Activated CD4-positive, alpha-beta T cell treated with anti-CD3 and anti-CD28 coated beads for 4 hours (primary cell): ENCODE measurements at regions not wholly inside any gene's neighbourhood (a gene's known extent, or its start where the extent isn't known, plus 50 kb on each side); places are given as distances from the start of the nearest gene placed in this dataset.

Source experiments
- DNase-seq, 2 donors: peaks; one replicate each; pipeline ENCODE4 v3.0.0-alpha.2; 2020

DNA sequence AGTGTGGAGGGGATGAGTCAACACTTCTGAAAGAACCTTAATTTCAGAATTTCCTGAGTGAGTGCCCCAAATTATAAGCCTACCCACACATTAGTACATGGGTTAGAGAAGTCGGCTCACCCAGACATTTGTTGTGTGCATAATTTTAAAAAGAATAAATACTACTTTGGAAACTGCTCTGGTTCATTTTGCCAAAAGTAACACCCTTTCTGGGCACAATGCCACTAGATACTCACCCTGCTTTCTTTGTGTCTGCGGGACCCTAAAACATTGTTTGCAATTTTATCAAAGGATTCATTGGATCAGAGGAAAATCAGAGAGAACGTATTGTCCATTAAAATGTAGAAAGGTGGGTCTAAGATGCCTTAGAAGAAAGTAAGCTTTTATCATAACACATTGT is 245.5 kb upstream of the NRP1 start:
- no peak for DNase-seq

DNA sequence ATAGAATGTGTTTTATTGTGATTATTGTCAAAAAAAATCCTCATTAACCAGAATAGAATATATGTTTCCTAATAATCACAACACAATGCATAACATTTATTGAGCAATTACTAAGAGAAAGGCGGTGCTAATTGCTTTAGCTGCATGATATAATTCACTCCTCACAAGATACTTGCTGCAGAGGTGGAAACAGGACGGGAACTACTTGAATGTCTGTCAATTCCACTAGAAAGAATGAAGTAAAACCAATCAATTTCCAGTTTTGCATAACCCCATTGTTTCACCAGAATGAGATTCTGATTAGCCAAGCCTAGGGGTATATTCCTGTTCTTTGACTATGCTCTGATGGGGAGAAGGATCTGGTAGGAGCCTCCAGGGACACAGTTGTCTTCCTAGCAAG is 239.1 kb upstream of the NRP1 start:
- no peak for DNase-seq

DNA sequence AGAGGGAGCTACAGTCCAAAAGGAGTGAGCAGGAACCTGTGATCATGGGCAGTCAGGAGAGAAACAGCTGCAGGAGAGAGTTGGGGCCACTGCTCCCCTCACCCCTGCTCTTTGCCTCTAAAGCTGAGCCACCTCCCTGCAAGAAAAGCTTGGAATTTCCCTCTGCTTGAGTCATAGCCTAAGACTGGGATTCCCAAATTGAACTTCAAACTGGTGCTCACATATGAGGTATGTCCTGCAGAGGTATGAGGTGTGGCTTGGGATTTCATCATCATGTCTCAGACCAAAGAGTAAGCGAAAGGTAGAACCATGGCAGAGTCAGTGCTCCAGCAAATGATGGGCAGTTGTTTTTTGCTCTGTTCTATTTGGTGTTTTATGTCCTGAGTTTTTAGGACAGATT is 237.1 kb upstream of the NRP1 start:
- DNase-seq: no peak

DNA sequence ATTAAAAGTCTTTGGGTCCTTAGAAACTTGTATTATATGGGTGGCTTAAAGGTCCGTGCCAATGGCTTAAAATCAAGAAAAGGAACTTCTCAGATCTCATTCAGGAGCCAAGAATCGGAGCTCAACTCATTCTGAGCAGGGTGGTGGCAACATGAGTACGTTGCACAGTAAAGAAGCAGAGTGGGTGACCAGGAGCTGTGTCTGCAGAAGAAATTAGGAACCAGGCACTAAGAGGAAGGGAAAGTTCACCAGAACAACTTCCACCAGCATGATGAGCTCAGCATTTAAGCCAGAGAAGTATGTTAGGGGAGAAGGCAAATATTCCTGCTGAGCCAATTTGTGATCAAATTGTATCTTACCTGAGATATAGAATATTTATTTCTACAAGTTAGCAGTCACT is 236.0 kb upstream of the NRP1 start:
- no peak for DNase-seq

DNA sequence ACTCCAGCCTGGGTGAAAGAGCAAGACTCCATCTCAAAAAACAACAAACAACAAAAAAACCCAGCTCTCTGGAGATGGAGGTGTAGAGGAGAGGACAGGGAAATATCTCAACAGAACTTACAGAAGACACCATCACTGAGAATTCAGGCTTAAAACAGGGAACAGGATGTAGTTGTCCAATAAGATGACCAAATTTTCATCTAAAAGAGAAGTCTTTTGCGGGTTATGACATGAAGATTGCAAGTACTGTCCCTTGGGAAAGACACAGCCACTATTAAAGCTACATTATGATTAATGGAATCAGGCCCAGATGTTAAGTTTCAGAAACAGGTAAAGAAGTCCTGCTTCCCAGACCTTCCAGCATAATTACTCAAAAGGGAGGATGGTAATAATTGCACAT is 235.2 kb upstream of the NRP1 start:
- DNase-seq: no peak

DNA sequence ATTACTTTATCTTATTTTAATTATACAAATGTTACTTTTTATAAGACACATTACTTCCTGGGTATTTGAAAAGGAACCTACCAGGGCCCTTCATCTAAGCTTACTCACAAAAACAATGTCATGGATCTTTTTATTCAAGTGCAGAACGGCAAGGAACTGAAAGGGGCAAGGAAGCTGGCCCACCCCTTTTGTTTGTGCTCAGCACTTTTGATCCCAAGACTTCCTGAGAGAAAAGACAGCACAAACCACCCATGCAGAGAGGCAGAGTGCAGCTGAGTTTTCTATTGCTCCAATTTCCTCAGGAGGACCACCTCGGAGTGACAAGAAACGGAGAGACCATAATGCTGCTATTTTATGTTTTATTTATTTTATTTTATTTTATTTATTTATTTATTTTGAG is 232.0 kb upstream of the NRP1 start:
- no peak for DNase-seq

DNA sequence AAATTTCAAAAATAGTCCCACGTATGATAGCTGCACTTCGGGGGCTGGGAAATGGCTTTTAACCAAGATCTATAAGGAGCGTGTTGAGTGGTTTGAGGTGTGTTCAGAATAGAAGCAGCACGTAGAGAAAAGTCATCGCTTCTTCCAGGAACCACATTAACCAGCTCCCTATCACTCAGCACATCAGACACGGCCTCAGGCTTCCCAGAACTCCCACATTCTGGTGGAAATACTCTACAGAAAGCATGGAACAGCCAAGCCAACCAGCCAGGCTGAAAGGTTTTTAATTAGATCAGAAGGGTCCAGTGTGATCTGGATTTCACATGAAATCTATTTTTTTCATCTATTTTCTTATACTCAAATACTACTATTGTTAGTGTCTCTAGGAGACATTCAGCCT is 231.5 kb upstream of the NRP1 start:
- no peak for DNase-seq

DNA sequence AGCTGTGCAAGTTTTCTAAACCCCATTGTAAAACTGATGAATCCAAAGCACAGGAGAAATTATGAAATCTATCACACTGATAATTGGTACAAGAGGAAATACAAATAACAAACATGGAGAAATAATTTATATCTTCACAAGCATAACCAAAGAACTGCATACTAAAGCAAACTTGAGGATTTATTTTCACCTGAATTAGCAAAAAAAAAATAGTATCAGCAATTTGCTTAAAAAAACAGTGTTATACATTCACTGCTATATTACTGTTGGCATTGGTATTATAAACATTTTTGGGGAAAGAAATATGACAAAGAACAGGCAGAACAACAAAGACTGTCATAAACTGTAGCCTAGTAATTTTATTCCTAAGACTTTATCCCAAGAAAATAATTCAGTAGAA is 230.8 kb upstream of the NRP1 start:
- no peak for DNase-seq

DNA sequence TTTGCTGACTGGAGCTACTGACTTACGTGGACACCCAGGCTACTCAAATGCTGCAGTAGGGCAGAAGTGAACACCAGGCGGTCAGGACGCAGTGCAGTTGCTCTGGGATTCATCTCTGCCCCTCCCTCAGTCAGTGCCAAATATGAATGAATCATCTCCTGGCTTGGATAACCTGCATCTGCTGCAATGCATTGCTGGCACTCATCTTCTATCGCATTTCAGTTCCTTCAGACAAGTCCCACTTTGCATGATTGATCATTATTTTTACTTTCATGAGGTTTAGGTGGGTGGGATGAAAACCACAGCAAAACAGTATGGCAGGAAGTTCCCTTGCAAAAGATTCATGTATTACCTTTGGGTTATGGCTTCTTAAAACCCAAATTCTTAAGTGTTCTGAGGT is 224.6 kb upstream of the NRP1 start:
- DNase-seq: no peak

DNA sequence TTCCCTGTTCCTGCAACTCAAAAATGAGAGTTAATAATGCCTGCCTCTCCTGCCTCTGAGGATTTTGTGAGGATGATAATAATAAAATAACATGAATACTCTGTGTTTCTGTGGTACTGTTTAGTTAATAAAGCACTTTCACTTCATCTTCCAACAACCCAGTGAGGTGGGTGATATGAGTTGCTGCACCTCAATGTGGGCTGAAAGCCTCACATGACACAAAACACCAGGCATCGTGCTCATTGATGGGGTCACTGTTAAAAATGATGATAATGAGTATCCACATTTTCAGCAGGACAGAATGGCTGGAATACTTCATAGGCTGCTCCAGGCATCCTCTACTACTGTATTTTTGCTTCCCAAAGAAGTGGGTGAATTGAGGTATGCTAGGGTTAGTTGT is 222.8 kb upstream of the NRP1 start:
- DNase-seq: no peak

DNA sequence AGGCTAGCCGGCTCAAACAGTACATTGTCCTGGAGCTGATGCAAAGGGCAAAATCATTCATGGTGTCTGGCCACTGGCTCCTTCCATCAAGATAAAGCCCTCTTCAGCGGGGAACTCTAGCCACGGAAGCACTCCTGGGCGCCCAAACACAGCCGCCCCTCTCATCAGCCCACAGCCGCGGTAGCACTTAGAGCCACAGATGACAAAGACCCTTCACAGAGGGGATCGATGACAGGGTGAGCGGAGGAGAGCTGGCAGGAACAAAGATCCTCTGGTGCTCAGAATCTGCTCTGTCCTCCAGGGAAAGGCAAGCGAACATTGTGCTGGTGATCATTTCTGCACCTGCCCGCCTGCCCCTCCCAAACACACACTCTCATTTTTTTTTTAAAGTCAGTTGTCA is 222.2 kb upstream of the NRP1 start:
- no peak for DNase-seq

DNA sequence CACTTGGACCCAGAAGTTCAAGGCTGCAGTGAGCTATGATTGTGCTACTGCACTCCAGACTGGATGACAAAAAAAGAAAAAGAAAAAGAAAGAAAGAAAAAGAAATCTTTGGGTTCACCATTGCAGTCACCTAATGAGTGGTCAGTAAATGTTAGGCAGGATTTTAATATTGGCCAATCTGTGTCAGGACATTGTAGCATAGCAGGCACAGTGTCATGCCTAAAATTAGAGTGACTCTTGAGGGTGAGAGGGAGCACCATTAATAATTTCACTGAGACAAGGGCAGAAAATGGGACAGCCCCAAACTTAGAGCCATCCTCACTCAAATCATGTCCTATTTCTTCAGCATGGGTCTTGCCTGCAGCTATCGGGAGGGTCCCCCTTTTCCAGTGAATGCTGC is 221.6 kb upstream of the NRP1 start:
- no peak for DNase-seq

DNA sequence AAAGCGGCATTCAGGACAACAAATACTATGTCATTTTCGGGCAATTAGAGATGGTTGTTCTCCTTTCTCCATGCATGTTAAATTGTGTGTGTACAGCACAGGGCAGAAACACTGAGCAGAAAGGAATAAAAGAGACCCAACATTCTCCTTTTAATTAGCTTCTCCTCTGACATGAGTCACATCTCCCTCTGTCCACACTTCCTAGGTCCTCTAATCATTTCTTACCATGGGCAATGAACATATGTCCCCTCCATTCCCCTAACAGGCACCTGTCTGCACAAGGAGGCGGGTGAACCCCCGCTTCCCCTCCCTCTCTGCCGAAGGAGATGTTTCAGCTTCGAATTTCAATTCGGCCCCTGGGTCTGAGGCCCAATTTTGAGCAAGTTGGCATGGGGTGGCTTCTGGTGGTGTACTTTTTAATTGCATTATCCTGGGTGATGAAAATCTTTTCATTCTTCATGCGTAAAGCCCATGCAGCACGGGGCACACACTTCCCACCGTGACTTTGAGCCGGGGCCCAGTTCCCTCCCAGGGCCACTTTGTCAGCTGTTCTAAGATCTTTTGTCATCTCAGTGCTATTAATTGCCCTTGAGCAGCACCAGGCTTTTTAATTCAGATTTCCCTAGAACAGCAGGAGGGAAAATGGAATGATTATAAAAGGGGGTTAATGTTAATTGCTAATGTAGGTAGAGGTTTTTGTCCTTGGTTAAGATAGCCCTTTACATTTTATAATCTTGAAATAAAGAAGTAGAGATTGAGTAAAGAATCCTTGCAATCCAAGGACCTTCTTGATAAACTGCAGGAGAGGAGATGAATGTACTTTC is 219.5 kb upstream of the NRP1 start:
- no peak for DNase-seq

DNA sequence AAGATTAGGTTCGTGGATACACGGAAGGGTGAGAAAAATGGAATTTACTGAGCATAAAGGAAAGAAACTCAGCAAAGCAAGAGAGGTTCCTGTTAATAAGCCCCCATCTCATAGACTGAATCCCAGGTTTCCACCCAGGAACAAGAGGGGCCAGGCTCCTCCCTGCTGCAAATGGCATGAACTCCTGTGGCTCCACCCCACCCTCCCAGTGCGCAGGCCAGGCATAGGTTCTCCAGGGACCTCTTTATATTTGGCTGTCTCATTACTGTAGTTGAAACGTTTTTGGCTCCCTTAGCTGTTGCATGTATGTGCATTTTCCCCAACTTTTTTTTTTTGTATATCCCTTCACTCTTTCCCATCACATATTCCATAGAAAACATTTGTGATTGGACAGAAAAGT is 217.8 kb upstream of the NRP1 start:
- no peak for DNase-seq

DNA sequence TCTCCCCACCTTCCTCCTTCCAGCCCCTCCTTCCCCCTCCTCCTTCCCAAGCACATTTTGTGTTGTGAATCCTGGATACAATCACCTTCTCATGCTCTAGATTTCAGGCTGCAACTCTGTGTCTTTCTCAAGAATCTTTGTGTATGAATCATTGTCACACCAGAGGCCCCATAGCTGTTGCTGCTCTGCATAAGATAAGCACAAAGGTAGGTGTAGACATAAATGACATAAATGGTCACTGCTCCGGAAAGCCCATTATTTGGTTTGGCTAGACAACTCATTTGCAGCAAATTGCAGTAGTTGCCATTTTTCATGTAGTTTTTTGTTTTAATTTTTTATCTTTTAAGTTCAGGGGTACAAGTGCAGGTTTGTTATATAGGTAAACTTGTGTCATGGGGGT is 216.3 kb upstream of the NRP1 start:
- DNase-seq: no peak

DNA sequence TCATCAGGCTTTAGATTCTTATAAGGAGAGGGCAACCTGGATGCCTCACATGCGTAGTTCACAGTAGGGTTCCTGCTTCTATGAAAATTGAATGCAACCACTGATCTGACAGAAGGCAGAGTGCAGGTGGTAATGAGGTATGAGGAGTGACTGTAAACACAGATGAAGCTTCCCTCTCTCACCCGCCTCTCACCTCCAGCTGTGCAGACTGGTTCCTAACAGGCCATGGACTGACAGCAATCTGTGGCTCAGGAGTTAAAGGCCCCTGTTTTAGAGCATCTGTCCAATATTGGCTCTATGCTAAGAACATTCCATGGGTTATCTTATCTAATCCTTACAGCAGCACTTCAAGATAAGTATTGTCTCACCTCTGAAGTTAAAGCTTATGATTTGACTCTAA is 213.5 kb upstream of the NRP1 start:
- no peak for DNase-seq

DNA sequence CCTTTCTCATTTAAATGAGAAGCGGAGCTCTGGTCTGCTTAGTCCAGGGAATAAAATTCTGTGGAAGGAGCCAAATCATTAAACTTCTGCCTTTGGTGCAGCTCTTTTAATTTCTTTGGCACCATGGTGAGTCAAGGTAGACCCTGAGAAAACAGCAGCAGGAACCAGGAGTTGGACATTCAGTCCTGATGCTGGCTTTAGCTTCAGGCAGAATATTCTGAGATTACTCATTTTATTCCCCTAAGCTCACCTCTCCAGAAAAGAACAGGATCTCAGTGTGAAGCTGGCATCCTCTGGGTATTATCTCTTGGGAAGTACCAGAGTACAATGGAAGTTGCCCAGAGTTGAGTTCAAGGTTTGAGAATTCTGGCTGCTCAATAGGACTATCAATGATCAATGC is 211.6 kb upstream of the NRP1 start:
- no peak for DNase-seq

DNA sequence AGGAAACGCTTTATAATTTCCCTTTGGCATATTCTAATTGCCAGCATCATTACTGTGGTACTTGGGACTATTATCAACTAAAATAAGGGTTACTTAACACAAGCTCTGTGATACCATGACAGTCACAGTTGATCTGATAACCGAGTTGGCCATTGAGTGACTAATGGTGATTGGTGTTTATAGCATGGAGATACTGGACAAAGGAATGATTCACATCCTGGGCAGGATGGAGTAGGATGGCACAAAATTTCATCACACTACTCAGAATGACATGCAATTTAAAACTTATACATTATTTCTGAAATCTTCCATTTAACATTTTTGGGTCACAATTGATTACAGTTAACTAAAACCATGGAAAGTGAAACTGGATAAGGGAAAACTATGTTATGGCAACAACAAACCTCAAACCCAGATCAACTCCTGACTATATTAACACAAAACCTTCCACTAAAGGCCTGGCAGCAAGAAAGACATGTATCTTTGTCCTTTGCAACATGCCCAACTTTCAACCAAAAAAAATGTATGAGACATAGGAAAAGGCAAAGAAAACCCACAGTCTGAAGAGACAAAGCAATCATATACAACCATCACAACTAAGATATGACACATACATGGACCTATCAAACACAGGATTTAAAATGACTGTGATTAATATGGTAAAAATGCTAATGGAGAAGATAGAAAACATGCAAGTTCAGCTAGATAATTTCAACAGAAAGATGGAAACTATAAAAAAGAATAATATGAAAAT is 208.5 kb upstream of the NRP1 start:
- DNase-seq: no peak

DNA sequence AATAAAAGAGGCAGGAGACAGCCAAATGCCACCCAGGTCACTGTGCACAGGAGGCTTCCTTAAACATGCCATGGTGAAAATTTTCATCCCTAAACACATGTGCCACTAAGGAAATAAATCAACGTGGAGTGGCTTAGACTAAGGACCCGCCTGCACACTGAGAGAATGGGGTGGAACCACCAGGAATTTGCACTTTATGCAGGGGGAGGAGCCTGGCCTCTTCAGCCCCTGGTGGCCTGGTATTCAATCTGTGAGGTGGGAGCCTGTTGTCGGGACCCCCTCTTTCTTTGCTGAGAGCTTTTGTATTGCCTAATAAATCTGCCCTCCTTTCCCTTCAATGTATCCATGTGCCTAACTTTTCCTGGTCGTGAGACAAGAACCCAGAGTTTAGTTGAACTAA is 204.6 kb upstream of the NRP1 start:
- DNase-seq: no peak

DNA sequence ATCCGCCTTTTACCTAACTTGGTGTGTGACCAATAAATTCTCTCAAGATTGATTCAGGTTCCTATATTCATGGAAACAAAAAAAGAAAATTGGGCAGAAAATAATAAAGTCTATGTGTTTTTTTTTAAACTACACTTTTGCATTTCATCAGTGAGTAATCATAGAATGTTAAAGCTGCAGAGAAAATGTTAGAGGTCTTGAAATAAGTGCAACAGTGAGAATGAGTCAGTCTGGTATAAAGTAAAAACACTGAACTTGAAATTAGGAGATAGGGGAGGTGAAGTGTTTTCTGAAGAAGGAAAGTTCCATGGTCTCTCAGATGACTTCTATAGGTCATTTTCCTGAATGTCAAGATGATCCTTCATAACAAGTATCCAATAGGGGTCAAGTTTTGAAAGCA is 202.6 kb upstream of the NRP1 start:
- no peak for DNase-seq

DNA sequence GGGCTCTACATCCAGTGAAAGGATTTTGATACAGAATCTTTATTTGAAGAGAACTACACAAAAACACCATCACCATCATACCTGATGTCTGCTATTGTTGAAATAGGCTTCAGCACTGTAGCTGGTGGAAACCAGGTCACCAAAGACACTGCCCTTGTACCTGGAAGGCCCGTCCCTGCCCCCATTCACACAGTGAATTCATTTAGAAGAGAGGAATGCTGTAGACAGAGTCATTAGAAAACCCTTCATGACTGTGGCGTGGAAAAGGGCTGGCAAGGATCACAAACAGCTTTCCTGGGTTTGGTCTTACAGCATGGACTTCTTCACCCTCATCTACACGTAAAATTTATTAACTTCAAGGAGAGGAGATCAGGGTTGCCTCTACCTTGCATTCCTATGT is 202.0 kb upstream of the NRP1 start:
- DNase-seq: no peak

DNA sequence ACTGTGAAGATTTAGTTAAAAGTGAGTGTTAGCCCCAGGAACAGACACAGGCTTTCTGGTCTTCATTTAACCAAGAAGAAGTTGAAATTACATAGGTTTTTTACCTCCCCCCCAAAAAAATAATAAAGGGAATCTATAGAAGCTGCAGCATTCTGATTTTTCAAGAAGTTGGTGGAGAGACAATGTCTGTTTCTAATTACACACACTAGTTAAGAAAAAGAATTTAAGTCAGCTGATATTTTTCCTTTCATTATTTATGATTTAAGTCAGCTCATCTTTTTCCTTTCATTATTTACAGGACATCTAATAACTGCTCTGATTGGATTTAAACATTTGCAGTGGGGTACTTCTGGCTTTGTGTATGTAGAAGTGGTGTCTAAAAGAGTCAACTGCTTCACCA is 201.4 kb upstream of the NRP1 start:
- DNase-seq: no peak

DNA sequence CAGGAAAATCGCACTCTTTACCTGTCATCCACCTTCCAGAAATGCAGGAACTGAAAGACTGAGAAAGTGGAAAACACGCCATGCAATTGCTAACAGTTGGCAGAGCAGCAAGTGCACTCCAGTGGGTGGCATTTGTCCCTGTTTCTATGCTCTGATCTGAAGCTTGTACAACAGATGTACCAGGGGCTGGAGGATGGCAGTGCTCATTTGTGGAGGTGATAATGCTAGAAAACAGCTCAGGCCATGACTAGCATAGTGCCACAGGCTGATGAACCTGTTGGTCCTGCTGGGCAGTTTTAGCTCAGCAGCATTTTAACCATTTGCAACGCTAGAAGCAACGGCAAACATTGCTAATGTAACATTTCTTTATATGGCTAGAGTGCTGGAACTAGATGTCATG is 199.9 kb upstream of the NRP1 start:
- no peak for DNase-seq

DNA sequence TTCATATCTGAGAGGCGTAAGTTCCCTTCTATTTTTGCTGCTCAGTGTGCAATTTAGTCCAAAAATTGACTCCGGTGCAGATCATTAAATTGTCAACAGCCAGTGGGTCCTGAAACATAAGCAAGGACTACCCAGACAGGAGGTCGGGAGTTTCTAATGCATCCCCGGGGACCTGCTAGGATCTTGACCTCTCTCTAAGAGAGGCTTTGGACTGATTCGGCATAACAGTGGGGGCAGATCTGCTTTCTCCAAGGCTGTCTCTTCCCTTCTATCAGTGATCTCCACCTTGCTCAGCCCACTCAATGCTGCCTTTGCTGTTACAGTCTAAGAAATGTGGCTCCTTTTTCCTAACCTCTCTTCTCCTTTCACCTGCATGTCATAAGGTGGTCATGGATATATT is 199.1 kb upstream of the NRP1 start:
- DNase-seq: no peak

DNA sequence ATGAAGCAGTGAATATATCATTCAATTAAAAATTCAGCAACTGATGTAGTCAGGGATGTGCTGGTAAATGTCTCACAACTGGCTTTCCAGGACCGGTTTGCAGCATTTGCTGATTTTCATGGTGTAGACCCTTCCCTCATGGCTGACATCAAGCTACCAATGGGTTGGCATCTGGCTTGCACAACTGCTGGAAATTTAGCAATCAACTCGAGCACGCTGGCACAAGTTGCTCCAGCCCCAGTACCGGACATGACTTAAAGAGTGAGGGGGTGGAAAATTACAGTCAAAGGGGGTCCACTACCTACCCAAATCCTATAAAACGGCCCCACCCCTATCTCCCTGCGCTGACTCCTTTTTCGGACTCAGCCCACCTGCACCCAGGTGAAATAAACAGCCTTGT is 198.4 kb upstream of the NRP1 start:
- DNase-seq: no peak
